Natural killer cell (primary cell): ENCODE measurements at regions not wholly inside any gene's neighbourhood (a gene's known extent, or its start where the extent isn't known, plus 50 kb on each side); places are given as distances from the start of the nearest gene placed in this dataset.

ENCODE experiments used
- ATAC-seq, 3 donors: fragments of 150-1000 bp in 2 of 3; fragments of 200-7000 bp in 1 of 3; cut with Tn5 transposase; 1 replicate in 1 of 3; 2 replicates in 2 of 3; pipeline ENCODE4 v1.10.0; 2021; ENCODE audit warnings: mild to moderate bottlenecking in 2 of 3, moderate library complexity in 2 of 3
- DNase-seq, 2 donors: peaks; one replicate each; pipeline versions ENCODE4 v3.0.0 to v3.0.0-alpha.2; 2013 to 2021; ENCODE audit warnings: mixed read lengths in 1 of 2
- H3K27ac ChIP-seq: one replicate; pipeline ENCODE4 v1.5.1; 2013; ENCODE audit warnings: mild to moderate bottlenecking, low read length
- H3K27me3 ChIP-seq: one replicate; pipeline ENCODE4 v1.6.1; 2013; ENCODE audit warnings: low read length; ENCODE audit not compliant: control insufficient read depth, insufficient read depth
- H3K36me3 ChIP-seq: one replicate; pipeline ENCODE4 v1.6.1; 2013; ENCODE audit warnings: low read length; ENCODE audit not compliant: control insufficient read depth, insufficient read depth
- H3K4me1 ChIP-seq: one replicate; pipeline ENCODE4 v1.6.1; 2013; ENCODE audit warnings: low read length; ENCODE audit not compliant: control insufficient read depth, insufficient read depth
- H3K4me3 ChIP-seq: one replicate; pipeline ENCODE4 v1.5.1; 2013; ENCODE audit warnings: low read length
- H3K9me3 ChIP-seq: one replicate; pipeline ENCODE4 v1.6.1; 2013; ENCODE audit warnings: low read length; ENCODE audit not compliant: control insufficient read depth, insufficient read depth
- H3K27ac Mint-ChIP-seq, 2 donors: one replicate each; pipeline ENCODE4 v1.8.0; 2022; ENCODE audit warnings: mild to moderate bottlenecking in 2 of 2, mixed read lengths in 2 of 2, moderate library complexity in 1 of 2
- H3K27me3 Mint-ChIP-seq, 2 donors: one replicate each; pipeline ENCODE4 v1.8.0; 2022; ENCODE audit warnings: low read depth in 2 of 2, mixed read lengths in 2 of 2
- H3K36me3 Mint-ChIP-seq: one replicate; pipeline ENCODE4 v1.8.0; 2022; ENCODE audit warnings: mixed read lengths
- H3K4me1 Mint-ChIP-seq, 2 donors: one replicate each; pipeline ENCODE4 v1.8.0; 2022; ENCODE audit warnings: mixed read lengths in 2 of 2
- H3K4me3 Mint-ChIP-seq: one replicate; pipeline ENCODE4 v1.8.0; 2022; ENCODE audit warnings: mild to moderate bottlenecking, moderate library complexity, mixed read lengths
- H3K9me3 Mint-ChIP-seq, 2 donors: one replicate each; pipeline ENCODE4 v1.8.0; 2022; ENCODE audit warnings: mixed read lengths in 2 of 2
- CTCF ChIP-seq: fragments of 200-600 bp; IDR thresholded peaks from one replicate; pipeline ENCODE4 v1.8.0; 2022; ENCODE audit warnings: antibody characterized with exemption
- WGBS: methylation state at CpG from one replicate; pipeline ENCODE4 v1.1.7; 2013; ENCODE audit warnings: missing lambda C conversion rate; ENCODE audit not compliant: insufficient coverage; 5-methylcytosine and 5-hydroxymethylcytosine counted together
- intact Hi-C: fragments of 100-400 bp; cut with micrococcal nuclease; formaldehyde crosslinking; loops from one replicate; pipeline ENCODE4 v1.14.2; 2022

GRCh38 chr2:60674524-60675165 is 81.4 kb upstream of the PAPOLG start:
- intact Hi-C loops, result no loop called here

GRCh38 chr2:60675301-60675700 is 80.8 kb upstream of the PAPOLG start:
- Histone ChIP-seq H3K36me3 (no peaks in the 10 kb centered on the region), H3K4me3 (no peak overlapping the region), H3K27me3 (no peaks in the 10 kb centered on the region), H3K27ac (no peak overlapping the region), H3K4me1 (peaks cover 3% of the 10 kb centered on the region), H3K9me3 (no peaks in the 10 kb centered on the region)
- Mint-ChIP-seq H3K27me3 (peaks cover 0 to 8% of the 10 kb centered on the region in 2 donors), H3K4me3 (no peak overlapping the region), H3K27ac (no peak overlapping the region), H3K9me3 (no peaks in the 10 kb centered on the region), H3K36me3 (no peaks in the 10 kb centered on the region), H3K4me1 (peaks cover 15 to 17% of the 10 kb centered on the region in 2 donors)
- TF ChIP-seq CTCF, result no peak
- intact Hi-C loops, result no loop called here
- WGBS, result 67% methylated on average over 3 of the region's 3 CpGs
- ATAC-seq (no peak), DNase-seq (no peak)

More at GRCh38 chr2:60674524-60675165, 81.4 kb upstream of the PAPOLG start:
- TF ChIP-seq CTCF, result peak; percentile 91
- no peaks in the 10 kb centered on the region for H3K9me3 Mint-ChIP-seq
- H3K36me3 ChIP-seq, result no peaks in the 10 kb centered on the region
- no peaks in the 10 kb centered on the region for H3K27me3 ChIP-seq
- H3K27ac ChIP-seq, result no peak overlapping the region
- whole genome bisulfite sequencing, result 30% methylated on average over 8 of the region's 9 CpGs
- peaks cover 0 to 8% of the 10 kb centered on the region in 2 donors for H3K27me3 Mint-ChIP-seq
- ATAC-seq (peak; percentile 91 to 100 (median 98)), DNase-seq (peak; percentile 72 to 85)
- no peak overlapping the region for H3K4me3 Mint-ChIP-seq
- H3K4me1 ChIP-seq, result peaks cover 3% of the 10 kb centered on the region
- H3K4me3 ChIP-seq, result no peak overlapping the region
- peaks cover 15 to 17% of the 10 kb centered on the region in 2 donors for H3K4me1 Mint-ChIP-seq
- H3K27ac Mint-ChIP-seq, result no peak overlapping the region
- H3K9me3 ChIP-seq, result no peaks in the 10 kb centered on the region
- H3K36me3 Mint-ChIP-seq, result no peaks in the 10 kb centered on the region

GRCh38 chr2:60676706-60677330 is 79.2 kb upstream of the PAPOLG start:
- no peaks in the 10 kb centered on the region for H3K36me3 Mint-ChIP-seq
- H3K4me3 ChIP-seq, result no peak overlapping the region
- H3K4me3 Mint-ChIP-seq, result no peak overlapping the region
- ATAC-seq, result no peak
- H3K27ac ChIP-seq, result no peak overlapping the region
- no peaks in the 10 kb centered on the region for H3K27me3 ChIP-seq
- intact Hi-C loops, result no loop called here
- WGBS, result 40% methylated on average over 3 of the region's 4 CpGs
- peaks cover 0 to 8% of the 10 kb centered on the region in 2 donors for H3K27me3 Mint-ChIP-seq
- TF ChIP-seq CTCF, result no peak
- DNase-seq, result no peak
- H3K4me1 Mint-ChIP-seq, result peaks cover 15 to 17% of the 10 kb centered on the region in 2 donors
- no peaks in the 10 kb centered on the region for H3K9me3 Mint-ChIP-seq
- H3K9me3 ChIP-seq, result no peaks in the 10 kb centered on the region
- H3K4me1 ChIP-seq, result peaks cover 3% of the 10 kb centered on the region
- no peaks in the 10 kb centered on the region for H3K36me3 ChIP-seq
- no peak overlapping the region for H3K27ac Mint-ChIP-seq
